ENCODE measurements at regions not wholly inside any gene's neighbourhood (a gene's known extent, or its start where the extent isn't known, plus 50 kb on each side); places are given as distances from the start of the nearest gene placed in this dataset.

DNA sequence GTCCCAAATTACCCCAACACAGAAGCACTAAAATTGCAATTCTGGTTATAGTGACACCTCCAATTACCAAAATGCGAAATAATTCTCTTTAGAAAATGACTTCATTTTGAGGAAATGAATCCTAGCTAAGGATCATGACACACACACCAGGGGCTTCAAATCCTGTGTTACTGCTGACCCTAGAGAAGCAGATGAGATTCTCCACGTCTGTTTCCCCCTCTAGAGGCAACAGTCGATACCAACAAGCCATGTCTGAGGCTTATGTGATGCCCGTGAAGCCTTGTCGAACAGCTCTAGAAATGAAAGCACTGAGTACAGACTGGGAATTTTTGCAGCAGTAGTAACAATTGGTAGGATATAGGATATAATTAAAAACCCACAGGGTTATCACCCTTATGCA, 153.6 kb upstream of the TMTC4 start:
- Histone ChIP-seq H3K23me2 (ENCODE audit: low read depth, low read length) (no peaks in the 10 kb centered on the region), H3K4ac (replicated peaks; ENCODE audit: insufficient read length, low read depth, low read length) (no peak overlapping the region), H3K9ac (replicated peaks in 1 of 4; ENCODE audit: extremely low read depth in 1 of 4, low read depth in 3 of 4, low read length in 3 of 4) (no peak overlapping the region; a peak in 1 of 7 replicates), H3K14ac (ENCODE audit: insufficient read length) (no peak overlapping the region), H2BK120ac (replicated peaks; ENCODE audit: low read depth, low read length) (no peak overlapping the region), H3K27ac (ENCODE audit: low read depth, low read length) (no peak overlapping the region), H2BK5ac (ENCODE audit: low read depth, low read length) (no peak overlapping the region), H3K23ac (ENCODE audit: insufficient read length) (no peak overlapping the region), H2AFZ (ENCODE audit: low read length) (no peak overlapping the region), H3K79me2 (ENCODE audit: control insufficient read depth in 1 of 2, insufficient read depth in 2 of 2, low read length in 2 of 2) (no peaks in the 10 kb centered on the region), H4K20me1 (replicated peaks in 1 of 2; ENCODE audit: control insufficient read depth in 1 of 2, insufficient read depth in 2 of 2, low read length in 2 of 2) (no peaks in the 10 kb centered on the region), H2AK5ac (ENCODE audit: low read depth, low read length) (no peak overlapping the region), H3K79me1 (ENCODE audit: low read depth, low read length) (no peaks in the 10 kb centered on the region), H4K91ac (replicated peaks; ENCODE audit: insufficient read length, low read length) (no peak overlapping the region), H3K4me2 (ENCODE audit: insufficient read depth in 1 of 2, low read depth in 2 of 2, low read length in 2 of 2) (no peak overlapping the region), H3K9me3 (ENCODE audit: insufficient read depth in 2 of 2, low read depth in 1 of 2, low read length in 1 of 2) (no peaks in the 10 kb centered on the region), H3K4me3 (ENCODE audit: extremely low read depth in 1 of 4, insufficient read depth in 2 of 4, low read depth in 3 of 4, low read length in 4 of 4) (no peak overlapping the region), H3K4me1 (replicated peaks in 1 of 4; ENCODE audit: control insufficient read depth in 3 of 4, insufficient read depth in 4 of 4, low read length in 3 of 4) (peaks cover 0 to 5% (median 0%) of the 10 kb centered on the region in 4 experiments; a peak in 1 of 7 replicates), H3K56ac (replicated peaks; ENCODE audit: insufficient read length, low read depth, low read length) (no peak overlapping the region), H3K27me3 (replicated peaks in 1 of 4; ENCODE audit: control insufficient read depth in 3 of 4, extremely low read depth in 1 of 4, insufficient read depth in 3 of 4, low read length in 3 of 4) (no peaks in the 10 kb centered on the region), H3K18ac (ENCODE audit: extremely low read depth, low read length) (no peak overlapping the region), H4K8ac (ENCODE audit: extremely low read depth, insufficient read depth, low read length) (no peak overlapping the region), H2BK15ac (ENCODE audit: low read length) (no peak overlapping the region), H2BK12ac (ENCODE audit: low read depth, low read length) (no peak overlapping the region), H3K36me3 (ENCODE audit: control insufficient read depth in 2 of 4, insufficient read depth in 4 of 4, low read length in 3 of 4) (no peaks in the 10 kb centered on the region), H4K5ac (ENCODE audit: insufficient read length, low read depth, low read length) (no peak overlapping the region), H2BK20ac (ENCODE audit: low read length) (no peak overlapping the region)
- CTCF ChIA-PET (ENCODE audit: partially characterized antibody): interaction anchor here (0.5 to 8.2 kb wide), 23 partner anchors 11 to 959 kb away, joined by 3 to 51 read pairs (median 4); no protein-coding TSS in a partner anchor
- TF ChIP-seq SIRT6 (IDR thresholded peaks at IDR 0.05; ENCODE audit: low read length) (no peak), BCL11A (IDR thresholded peaks at IDR 0.05; ENCODE audit: low read depth in 2 of 2, low read length in 2 of 2) (no peak), BACH1 (IDR thresholded peaks at IDR 0.05; ENCODE audit: low read length) (no peak), RAD21 (IDR thresholded peaks at IDR 0.05 in 1 of 2, conservative IDR thresholded peaks at IDR 0.05 in 1 of 2; ENCODE audit: low read depth in 2 of 2, low read length in 2 of 2) (peak; percentile 80 to 85)
- TF ChIP-seq, protein P1, sequence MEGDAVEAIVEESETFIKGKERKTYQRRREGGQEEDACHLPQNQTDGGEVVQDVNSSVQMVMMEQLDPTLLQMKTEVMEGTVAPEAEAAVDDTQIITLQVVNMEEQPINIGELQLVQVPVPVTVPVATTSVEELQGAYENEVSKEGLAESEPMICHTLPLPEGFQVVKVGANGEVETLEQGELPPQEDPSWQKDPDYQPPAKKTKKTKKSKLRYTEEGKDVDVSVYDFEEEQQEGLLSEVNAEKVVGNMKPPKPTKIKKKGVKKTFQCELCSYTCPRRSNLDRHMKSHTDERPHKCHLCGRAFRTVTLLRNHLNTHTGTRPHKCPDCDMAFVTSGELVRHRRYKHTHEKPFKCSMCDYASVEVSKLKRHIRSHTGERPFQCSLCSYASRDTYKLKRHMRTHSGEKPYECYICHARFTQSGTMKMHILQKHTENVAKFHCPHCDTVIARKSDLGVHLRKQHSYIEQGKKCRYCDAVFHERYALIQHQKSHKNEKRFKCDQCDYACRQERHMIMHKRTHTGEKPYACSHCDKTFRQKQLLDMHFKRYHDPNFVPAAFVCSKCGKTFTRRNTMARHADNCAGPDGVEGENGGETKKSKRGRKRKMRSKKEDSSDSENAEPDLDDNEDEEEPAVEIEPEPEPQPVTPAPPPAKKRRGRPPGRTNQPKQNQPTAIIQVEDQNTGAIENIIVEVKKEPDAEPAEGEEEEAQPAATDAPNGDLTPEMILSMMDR (IDR thresholded peaks at IDR 0.05; ENCODE audit: control extremely low read depth in 1 of 3, insufficient read depth in 1 of 3, low read depth in 1 of 3, low read length in 3 of 3): peak; percentile 44 to 69 (median 69)
- 49% methylated on average over 5 of the region's 5 CpGs; no CpG with 5 or more reads in 1 of the 2 experiments for WGBS, 2 experiments (ENCODE audit: extremely low coverage in 1 of 2, insufficient coverage in 1 of 2, insufficient read length in 1 of 2, insufficient replicate concordance in 2 of 2, low coverage in 1 of 2, low lambda C conversion rate in 2 of 2, missing lambda C conversion rate in 1 of 2)
- DNase-seq (ENCODE audit: low read depth in 1 of 2, low spot score in 2 of 2): peak in 1 of 2 experiments; percentile 3
- POLR2A ChIA-PET (ENCODE audit: partially characterized antibody): no interaction called here
- peak; percentile 84 for FAIRE-seq
